SK-N-SH treated with all-trans-retinoic acid at 6 μM for 48 hours (cell line): ENCODE measurements at regions not wholly inside any gene's neighbourhood (a gene's known extent, or its start where the extent isn't known, plus 50 kb on each side); places are given as distances from the start of the nearest gene placed in this dataset.

ENCODE experiments used
- ATAC-seq: fragments of 200-7000 bp; cut with Tn5 transposase; 3 replicates; pipeline ENCODE4 v1.9.1; 2020; ENCODE audit warnings: mild to moderate bottlenecking, moderate library complexity
- ARNTL ChIP-seq: fragments of 450-650 bp; formaldehyde crosslinking; IDR thresholded peaks from 2 replicates; pipeline ENCODE4 v1.5.0; 2020; ENCODE audit warnings: low read depth, mild to moderate bottlenecking, moderate library complexity, borderline replicate concordance
- BACH2 ChIP-seq: fragments of 250-450 bp; sonication (Bioruptor Pico); IDR thresholded peaks from 2 replicates; pipeline ENCODE4 v1.9.0; 2021; ENCODE audit warnings: mild to moderate bottlenecking, borderline replicate concordance
- CSDC2 ChIP-seq: fragments of 250-450 bp; sonication (Bioruptor Pico); IDR thresholded peaks from 2 replicates; pipeline ENCODE4 v1.5.0; 2020; ENCODE audit warnings: mild to moderate bottlenecking, moderate library complexity
- ESRRG ChIP-seq: fragments of 250-450 bp; sonication (Bioruptor Pico); IDR thresholded peaks from 2 replicates; pipeline ENCODE4 v1.6.1; 2021; ENCODE audit warnings: mild to moderate bottlenecking
- GLIS3 ChIP-seq: fragments of 250-450 bp; sonication (Bioruptor Pico); IDR thresholded peaks from 2 replicates; pipeline ENCODE4 v1.5.0; 2020; ENCODE audit warnings: mild to moderate bottlenecking, moderate library complexity
- ISL1 ChIP-seq: fragments of 250-450 bp; sonication (Bioruptor Pico); IDR thresholded peaks from 2 replicates; pipeline ENCODE4 v2.1.2; 2022; ENCODE audit warnings: mild to moderate bottlenecking, moderate library complexity
- OSR1 ChIP-seq: fragments of 250-450 bp; sonication (Bioruptor Pico); IDR thresholded peaks from 2 replicates; pipeline ENCODE4 v1.8.0; 2022; ENCODE audit warnings: moderate library complexity, mild to moderate bottlenecking, inconsistent platforms
- PATZ1 ChIP-seq: fragments of 250-450 bp; sonication (Bioruptor Pico); IDR thresholded peaks from 2 replicates; pipeline ENCODE4 v1.8.0; 2020; ENCODE audit warnings: mild to moderate bottlenecking, moderate library complexity, borderline replicate concordance
- POU6F1 ChIP-seq: fragments of 250-450 bp; sonication (Bioruptor Pico); IDR thresholded peaks from 2 replicates; pipeline ENCODE4 v1.8.0; 2021; ENCODE audit warnings: low read depth, mild to moderate bottlenecking, moderate library complexity, borderline replicate concordance
- RARB ChIP-seq: fragments of 250-450 bp; sonication (Bioruptor Pico); IDR thresholded peaks from 2 replicates; pipeline ENCODE4 v1.8.0; 2021; ENCODE audit warnings: mild to moderate bottlenecking, moderate library complexity
- SNAI2 ChIP-seq: fragments of 250-450 bp; sonication (Bioruptor Pico); IDR thresholded peaks from 2 replicates; pipeline ENCODE4 v1.5.0; 2020; ENCODE audit warnings: mild to moderate bottlenecking, moderate library complexity
- TCF4 ChIP-seq: fragments of 250-450 bp; sonication (Bioruptor Pico); IDR thresholded peaks from 2 replicates; pipeline ENCODE4 v1.8.0; 2021; ENCODE audit warnings: mild to moderate bottlenecking, moderate library complexity, borderline replicate concordance
- TOX ChIP-seq: fragments of 250-450 bp; sonication (Bioruptor Pico); IDR thresholded peaks from 2 replicates; pipeline ENCODE4 v1.8.0; 2021; ENCODE audit warnings: mild to moderate bottlenecking, moderate library complexity, borderline replicate concordance
- ZC3H10 ChIP-seq: fragments of 250-450 bp; sonication (Bioruptor Pico); IDR thresholded peaks from 2 replicates; pipeline ENCODE4 v1.5.1; 2021; ENCODE audit warnings: mild to moderate bottlenecking, moderate library complexity
- ZFP3 ChIP-seq: fragments of 250-450 bp; sonication (Bioruptor Pico); IDR thresholded peaks from 2 replicates; pipeline ENCODE4 v1.5.0; 2020; ENCODE audit warnings: mild to moderate bottlenecking, moderate library complexity
- ZFP30 ChIP-seq: fragments of 450-650 bp; formaldehyde crosslinking; IDR thresholded peaks from 2 replicates; pipeline ENCODE4 v1.5.0; 2022; ENCODE audit warnings: mild to moderate bottlenecking, moderate library complexity
- ZNF565 ChIP-seq: fragments of 450-650 bp; formaldehyde crosslinking; conservative IDR thresholded peaks from 2 replicates; pipeline ENCODE4 v1.5.0; 2020; ENCODE audit warnings: low read depth, mild to moderate bottlenecking, moderate library complexity
- ZNF70 ChIP-seq: fragments of 450-650 bp; formaldehyde crosslinking; IDR thresholded peaks from 2 replicates; pipeline ENCODE4 v1.5.0; 2020; ENCODE audit warnings: mild to moderate bottlenecking, moderate library complexity
- ZNF8 ChIP-seq: fragments of 450-650 bp; formaldehyde crosslinking; IDR thresholded peaks from 2 replicates; pipeline ENCODE4 v1.5.0; 2020; ENCODE audit warnings: mild to moderate bottlenecking, moderate library complexity
- TF ChIP-seq, protein P1 (sequence below): fragments of 250-450 bp; sonication (Bioruptor Pico); IDR thresholded peaks from 2 replicates; pipeline ENCODE4 v1.5.0; 2020; ENCODE audit warnings: mild to moderate bottlenecking, moderate library complexity
- TF ChIP-seq, protein P2 (sequence below): fragments of 250-450 bp; sonication (Bioruptor Pico); IDR thresholded peaks from 2 replicates; pipeline ENCODE4 v1.5.1; 2021; ENCODE audit warnings: mild to moderate bottlenecking, moderate library complexity

DNA sequence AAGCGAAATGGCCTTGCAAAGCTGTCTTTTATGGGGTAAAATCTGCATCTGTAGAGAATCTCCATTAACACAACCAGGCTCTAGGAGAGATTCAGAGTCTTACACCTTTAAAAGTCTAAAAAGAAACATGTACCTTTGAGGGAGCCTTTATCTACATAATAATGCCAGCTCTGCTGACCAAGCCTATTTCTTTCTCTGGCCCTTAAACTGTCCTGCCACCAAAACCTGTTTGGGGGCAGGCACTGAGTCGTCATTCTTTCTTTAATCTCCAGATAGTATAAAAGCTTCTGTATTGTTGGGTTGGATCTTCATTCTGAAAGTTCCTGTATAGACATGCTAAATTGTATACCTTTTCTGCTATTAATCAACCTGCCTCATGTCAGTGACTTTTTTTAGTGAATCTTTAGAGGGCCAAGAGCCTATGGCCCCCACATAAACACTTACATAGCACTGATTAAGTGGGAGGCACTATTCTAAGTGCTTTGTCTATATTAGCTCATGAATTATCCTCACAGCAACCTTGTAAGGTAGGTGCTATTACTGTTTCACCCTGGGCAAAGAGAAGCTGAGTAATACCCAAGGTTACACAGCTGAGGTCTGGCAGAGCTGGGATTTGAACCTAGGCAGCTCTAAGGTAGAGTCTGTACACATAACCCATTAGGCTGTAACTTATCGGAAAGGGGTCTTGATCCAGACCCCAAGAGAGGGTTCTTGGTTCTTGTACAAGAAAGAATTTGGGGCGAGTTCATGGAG, 232.3 kb upstream of the DTNBP1 start (continued):
- no peak for TF ChIP-seq BACH2 (CRISPR knock-in tag)
- no peak for TF ChIP-seq SNAI2 (CRISPR knock-in tag)
- no peak for TF ChIP-seq ZFP3 (CRISPR knock-in tag)
- no peak for TF ChIP-seq TCF4 (CRISPR knock-in tag)

- ATAC-seq: no peak
- TF ChIP-seq CSDC2 (CRISPR knock-in tag): no peak
- TF ChIP-seq ZNF8: no peak
- no peak for TF ChIP-seq POU6F1 (CRISPR knock-in tag)
- TF ChIP-seq ZNF70: no peak
- TF ChIP-seq, all 23 proteins: peak for 0
These were observed 230.9 kb upstream of the DTNBP1 start for GRCh38 chr6:15893556-15894253.

GRCh38 chr6:15892369-15892768, 229.5 kb upstream of the DTNBP1 start:
- TF ChIP-seq ARNTL (CRISPR knock-in tag): no peak
- no peak for TF ChIP-seq RARB (CRISPR knock-in tag)
- TF ChIP-seq SNAI2 (CRISPR knock-in tag): no peak
- no peak for TF ChIP-seq OSR1 (CRISPR knock-in tag)
- TF ChIP-seq, protein P1, sequence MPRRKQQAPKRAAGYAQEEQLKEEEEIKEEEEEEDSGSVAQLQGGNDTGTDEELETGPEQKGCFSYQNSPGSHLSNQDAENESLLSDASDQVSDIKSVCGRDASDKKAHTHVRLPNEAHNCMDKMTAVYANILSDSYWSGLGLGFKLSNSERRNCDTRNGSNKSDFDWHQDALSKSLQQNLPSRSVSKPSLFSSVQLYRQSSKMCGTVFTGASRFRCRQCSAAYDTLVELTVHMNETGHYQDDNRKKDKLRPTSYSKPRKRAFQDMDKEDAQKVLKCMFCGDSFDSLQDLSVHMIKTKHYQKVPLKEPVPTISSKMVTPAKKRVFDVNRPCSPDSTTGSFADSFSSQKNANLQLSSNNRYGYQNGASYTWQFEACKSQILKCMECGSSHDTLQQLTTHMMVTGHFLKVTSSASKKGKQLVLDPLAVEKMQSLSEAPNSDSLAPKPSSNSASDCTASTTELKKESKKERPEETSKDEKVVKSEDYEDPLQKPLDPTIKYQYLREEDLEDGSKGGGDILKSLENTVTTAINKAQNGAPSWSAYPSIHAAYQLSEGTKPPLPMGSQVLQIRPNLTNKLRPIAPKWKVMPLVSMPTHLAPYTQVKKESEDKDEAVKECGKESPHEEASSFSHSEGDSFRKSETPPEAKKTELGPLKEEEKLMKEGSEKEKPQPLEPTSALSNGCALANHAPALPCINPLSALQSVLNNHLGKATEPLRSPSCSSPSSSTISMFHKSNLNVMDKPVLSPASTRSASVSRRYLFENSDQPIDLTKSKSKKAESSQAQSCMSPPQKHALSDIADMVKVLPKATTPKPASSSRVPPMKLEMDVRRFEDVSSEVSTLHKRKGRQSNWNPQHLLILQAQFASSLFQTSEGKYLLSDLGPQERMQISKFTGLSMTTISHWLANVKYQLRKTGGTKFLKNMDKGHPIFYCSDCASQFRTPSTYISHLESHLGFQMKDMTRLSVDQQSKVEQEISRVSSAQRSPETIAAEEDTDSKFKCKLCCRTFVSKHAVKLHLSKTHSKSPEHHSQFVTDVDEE (CRISPR knock-in tag): no peak
- TF ChIP-seq ZFP30: no peak
- TF ChIP-seq, all 23 proteins: peak for 0
- ATAC-seq: no peak

- no peak for ATAC-seq
- no peak for TF ChIP-seq ISL1 (CRISPR knock-in tag)
- no peak for TF ChIP-seq ZNF565 (CRISPR knock-in tag)
- TF ChIP-seq, protein P2, sequence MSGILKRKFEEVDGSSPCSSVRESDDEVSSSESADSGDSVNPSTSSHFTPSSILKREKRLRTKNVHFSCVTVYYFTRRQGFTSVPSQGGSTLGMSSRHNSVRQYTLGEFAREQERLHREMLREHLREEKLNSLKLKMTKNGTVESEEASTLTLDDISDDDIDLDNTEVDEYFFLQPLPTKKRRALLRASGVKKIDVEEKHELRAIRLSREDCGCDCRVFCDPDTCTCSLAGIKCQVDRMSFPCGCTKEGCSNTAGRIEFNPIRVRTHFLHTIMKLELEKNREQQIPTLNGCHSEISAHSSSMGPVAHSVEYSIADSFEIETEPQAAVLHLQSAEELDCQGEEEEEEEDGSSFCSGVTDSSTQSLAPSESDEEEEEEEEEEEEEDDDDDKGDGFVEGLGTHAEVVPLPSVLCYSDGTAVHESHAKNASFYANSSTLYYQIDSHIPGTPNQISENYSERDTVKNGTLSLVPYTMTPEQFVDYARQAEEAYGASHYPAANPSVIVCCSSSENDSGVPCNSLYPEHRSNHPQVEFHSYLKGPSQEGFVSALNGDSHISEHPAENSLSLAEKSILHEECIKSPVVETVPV (CRISPR knock-in tag): no peak
- TF ChIP-seq SNAI2 (CRISPR knock-in tag): no peak
- TF ChIP-seq GLIS3: no peak
- TF ChIP-seq ZFP3 (CRISPR knock-in tag): no peak
- TF ChIP-seq ARNTL (CRISPR knock-in tag): no peak
- TF ChIP-seq OSR1 (CRISPR knock-in tag): no peak
- no peak for TF ChIP-seq PATZ1 (CRISPR knock-in tag)
- TF ChIP-seq ESRRG (CRISPR knock-in tag): no peak
- no peak for TF ChIP-seq ZC3H10 (CRISPR knock-in tag)
- no peak for TF ChIP-seq ZFP30
- TF ChIP-seq ZNF70: no peak
- no peak for TF ChIP-seq TOX
These were observed 226.3 kb upstream of the DTNBP1 start for GRCh38 chr6:15888798-15889772.
